ENCODE measurements at regions not wholly inside any gene's neighbourhood (a gene's known extent, or its start where the extent isn't known, plus 50 kb on each side); places are given as distances from the start of the nearest gene placed in this dataset.

GRCh38 chr7:106405697-106406141 is 120.9 kb upstream of the NAMPT start:
- TF ChIP-seq ZNF70 (CRISPR knock-in tag; IDR thresholded peaks at IDR 0.05) = no peak
- TF ChIP-seq PATZ1 (CRISPR knock-in tag; IDR thresholded peaks at IDR 0.05; ENCODE audit: borderline replicate concordance) = no peak
- TF ChIP-seq CSRNP3 (CRISPR knock-in tag; IDR thresholded peaks at IDR 0.05) = no peak
- TF ChIP-seq ZFP3 (CRISPR knock-in tag; IDR thresholded peaks at IDR 0.05) = no peak
- no peak for TF ChIP-seq ESRRG (CRISPR knock-in tag; IDR thresholded peaks at IDR 0.05)
- TF ChIP-seq OSR1 (CRISPR knock-in tag; IDR thresholded peaks at IDR 0.05) = no peak
- TF ChIP-seq TCF4 (CRISPR knock-in tag; IDR thresholded peaks at IDR 0.05; ENCODE audit: borderline replicate concordance) = no peak
- no peak for TF ChIP-seq TOX (CRISPR knock-in tag; IDR thresholded peaks at IDR 0.05; ENCODE audit: borderline replicate concordance)

Measured in SK-N-SH treated with all-trans-retinoic acid at 6 μM for 48 hours (cell line).